ENCODE measurements at regions not wholly inside any gene's neighbourhood (a gene's known extent, or its start where the extent isn't known, plus 50 kb on each side); places are given as distances from the start of the nearest gene placed in this dataset.
A peak's percentile ranks its signal among the peaks of the same experiment; 100 is the strongest.
"Not testable (repeated sequence)": the region's sequence is repeated elsewhere in the genome, so short reads cannot be mapped to it uniquely, and the experiment has no call there.

DNA sequence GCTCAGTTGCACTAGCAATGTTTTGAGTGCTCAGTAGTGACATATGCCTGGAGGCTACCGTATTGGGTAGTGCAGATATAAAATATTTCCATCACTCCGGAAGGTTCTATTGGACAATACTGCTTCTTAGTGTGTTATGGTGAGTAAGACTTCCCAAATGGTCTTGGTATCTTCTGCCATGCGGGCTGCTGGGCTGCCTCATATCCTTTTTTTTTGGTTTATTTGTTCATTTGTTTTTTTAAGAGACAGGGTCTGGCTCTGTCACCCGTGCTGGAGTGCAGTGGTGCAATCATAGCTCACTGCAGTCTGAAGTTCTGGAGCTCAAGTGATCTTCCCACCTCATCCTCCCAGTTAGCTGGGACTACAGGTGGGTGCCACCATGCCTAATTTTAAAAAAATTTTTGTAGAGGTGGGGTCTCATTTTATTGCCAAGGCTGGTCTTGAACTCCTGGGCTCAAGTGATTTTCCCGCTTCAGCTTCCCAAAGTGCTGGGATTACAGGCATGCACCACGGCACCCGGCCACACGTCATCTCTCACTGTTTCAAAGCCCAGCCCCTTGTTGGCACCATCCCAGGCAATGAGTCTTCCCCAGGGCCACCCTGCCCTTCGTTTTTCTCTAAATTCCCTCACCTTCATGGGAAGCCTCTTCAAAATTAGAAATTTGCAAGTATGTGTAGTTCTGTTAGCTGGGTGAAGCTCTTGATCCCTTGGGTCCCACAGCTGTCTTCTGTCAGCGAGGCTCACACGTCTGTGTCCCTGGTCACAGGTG is 111.0 kb upstream of the KLF14 start:
- Histone ChIP-seq H3K4me3 (ENCODE audit: low read length) (no peak overlapping the region), H3K27ac (ENCODE audit: low read length) (no peak overlapping the region), H3K9me3 (replicated peaks; ENCODE audit: control insufficient read depth, low read depth, low read length) (no peaks in the 10 kb centered on the region), H3K27me3 (ENCODE audit: control insufficient read depth, insufficient read depth, low read length) (no peaks in the 10 kb centered on the region), H3K36me3 (ENCODE audit: control insufficient read depth, insufficient read depth, low read length) (no peaks in the 10 kb centered on the region), H3K4me1 (ENCODE audit: control insufficient read depth, insufficient read depth, low read length) (no peaks in the 10 kb centered on the region)
- 61% methylated on average over 6 of the region's 11 CpGs for WGBS (ENCODE audit: insufficient coverage)
- DNase-seq = no peak

- Histone ChIP-seq H3K9me3 (replicated peaks; ENCODE audit: control insufficient read depth, low read depth, low read length) (no peaks in the 10 kb centered on the region), H3K36me3 (ENCODE audit: control insufficient read depth, insufficient read depth, low read length) (no peaks in the 10 kb centered on the region), H3K27me3 (ENCODE audit: control insufficient read depth, insufficient read depth, low read length) (no peaks in the 10 kb centered on the region), H3K27ac (ENCODE audit: low read length) (no peak overlapping the region), H3K4me3 (ENCODE audit: low read length) (no peak overlapping the region), H3K4me1 (ENCODE audit: control insufficient read depth, insufficient read depth, low read length) (no peaks in the 10 kb centered on the region)
- peak; percentile 25 for DNase-seq
- 75% methylated on average over 2 of the region's 11 CpGs for WGBS (ENCODE audit: insufficient coverage)
These were observed 111.6 kb upstream of the KLF14 start for GRCh38 chr7:130845581-130846085.

DNA sequence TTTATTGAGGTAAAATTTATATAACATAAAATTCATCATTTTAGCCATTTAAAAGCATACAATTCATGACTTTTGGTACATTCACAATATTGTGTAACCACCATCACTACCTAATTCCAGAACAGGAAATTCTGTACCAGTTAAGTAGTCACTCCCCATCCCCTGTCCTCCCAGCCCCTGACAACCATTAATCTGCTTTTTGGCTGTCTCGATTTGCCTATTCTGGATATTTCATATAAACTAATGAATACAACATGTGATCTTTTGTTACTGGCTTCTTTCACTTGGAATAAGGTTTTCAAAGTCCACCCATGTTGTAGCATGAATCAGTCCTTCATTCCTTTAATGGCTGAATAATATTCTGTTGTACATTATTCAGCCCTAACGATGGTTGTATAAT is 115.6 kb upstream of the KLF14 start:
- no peak for DNase-seq
- H3K4me1 ChIP-seq (ENCODE audit: control insufficient read depth, insufficient read depth, low read length) = no peaks in the 10 kb centered on the region
- no peak overlapping the region for H3K27ac ChIP-seq (ENCODE audit: low read length)
- H3K36me3 ChIP-seq (ENCODE audit: control insufficient read depth, insufficient read depth, low read length) = no peaks in the 10 kb centered on the region
- H3K27me3 ChIP-seq (ENCODE audit: control insufficient read depth, insufficient read depth, low read length) = no peaks in the 10 kb centered on the region
- H3K9me3 ChIP-seq (replicated peaks; ENCODE audit: control insufficient read depth, low read depth, low read length) = no peaks in the 10 kb centered on the region
- WGBS (ENCODE audit: insufficient coverage) = no CpG with 5 or more reads among the region's 2 CpGs
- no peak overlapping the region for H3K4me3 ChIP-seq (ENCODE audit: low read length)

- Histone ChIP-seq H3K36me3 (ENCODE audit: control insufficient read depth, insufficient read depth, low read length) (peaks cover 3% of the 10 kb centered on the region), H3K4me3 (ENCODE audit: low read length) (no peak overlapping the region), H3K4me1 (ENCODE audit: control insufficient read depth, insufficient read depth, low read length) (no peaks in the 10 kb centered on the region), H3K27ac (ENCODE audit: low read length) (no peak overlapping the region), H3K9me3 (replicated peaks; ENCODE audit: control insufficient read depth, low read depth, low read length) (peaks cover 9% of the 10 kb centered on the region), H3K27me3 (ENCODE audit: control insufficient read depth, insufficient read depth, low read length) (no peaks in the 10 kb centered on the region)
- DNase-seq = no peak
- WGBS (ENCODE audit: insufficient coverage) = no CpG with 5 or more reads among the region's 1 CpG
These were observed 116.9 kb upstream of the KLF14 start for GRCh38 chr7:130850956-130851355.

- H3K36me3 ChIP-seq (ENCODE audit: control insufficient read depth, insufficient read depth, low read length) = peaks cover 3% of the 10 kb centered on the region
- no peak overlapping the region for H3K27ac ChIP-seq (ENCODE audit: low read length)
- H3K4me1 ChIP-seq (ENCODE audit: control insufficient read depth, insufficient read depth, low read length) = no peaks in the 10 kb centered on the region
- whole genome bisulfite sequencing (ENCODE audit: insufficient coverage) = 100% methylated on average over 3 of the region's 7 CpGs
- H3K9me3 ChIP-seq (replicated peaks; ENCODE audit: control insufficient read depth, low read depth, low read length) = peaks cover 22% of the 10 kb centered on the region
- no peaks in the 10 kb centered on the region for H3K27me3 ChIP-seq (ENCODE audit: control insufficient read depth, insufficient read depth, low read length)
- no peak overlapping the region for H3K4me3 ChIP-seq (ENCODE audit: low read length)
- no peak for DNase-seq
These were observed 118.9 kb upstream of the KLF14 start for GRCh38 chr7:130852867-130853266.

DNA sequence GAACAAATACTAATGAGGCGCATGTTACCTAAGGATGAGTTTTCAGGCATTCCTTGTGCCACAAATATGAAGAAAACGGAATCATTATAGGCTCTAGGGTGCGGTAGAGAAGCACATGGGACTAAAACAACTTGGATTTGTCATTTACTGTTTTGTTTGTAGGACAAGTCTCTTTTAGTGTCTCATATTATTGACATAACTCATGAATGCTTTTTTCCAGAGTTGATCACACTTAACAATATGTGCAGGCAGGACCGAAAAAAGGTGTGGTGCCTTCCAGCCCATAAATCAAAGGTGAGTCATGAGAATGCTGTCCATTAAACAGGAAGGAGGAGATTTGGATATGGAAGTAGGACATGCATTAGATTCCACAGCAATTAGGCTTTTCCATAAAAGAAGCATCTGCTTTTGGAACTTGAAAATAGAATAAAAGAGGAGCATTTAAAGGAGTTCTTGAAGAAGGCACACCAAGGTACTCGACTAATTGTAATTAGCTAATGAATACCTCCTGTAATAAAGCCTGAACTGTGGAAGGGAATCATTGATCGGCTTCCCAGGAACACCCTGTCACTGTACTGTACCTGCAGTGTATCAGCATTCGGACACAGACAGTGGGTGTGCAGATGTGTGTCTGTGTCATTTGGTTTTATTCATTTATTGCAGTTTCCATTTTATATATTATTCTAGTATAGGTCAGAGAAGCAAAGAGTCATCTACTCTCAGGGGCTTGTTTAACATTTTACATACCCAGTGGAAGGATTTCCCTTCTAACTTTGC is 119.7 kb upstream of the KLF14 start:
- Histone ChIP-seq H3K36me3 (ENCODE audit: control insufficient read depth, insufficient read depth, low read length) (peaks cover 3% of the 10 kb centered on the region), H3K9me3 (replicated peaks; ENCODE audit: control insufficient read depth, low read depth, low read length) (peaks cover 22% of the 10 kb centered on the region), H3K27me3 (ENCODE audit: control insufficient read depth, insufficient read depth, low read length) (no peaks in the 10 kb centered on the region), H3K4me1 (ENCODE audit: control insufficient read depth, insufficient read depth, low read length) (no peaks in the 10 kb centered on the region), H3K27ac (ENCODE audit: low read length) (no peak overlapping the region), H3K4me3 (ENCODE audit: low read length) (no peak overlapping the region)
- peak; percentile 9 for DNase-seq
- 100% methylated on average over 2 of the region's 7 CpGs for WGBS (ENCODE audit: insufficient coverage)

DNA sequence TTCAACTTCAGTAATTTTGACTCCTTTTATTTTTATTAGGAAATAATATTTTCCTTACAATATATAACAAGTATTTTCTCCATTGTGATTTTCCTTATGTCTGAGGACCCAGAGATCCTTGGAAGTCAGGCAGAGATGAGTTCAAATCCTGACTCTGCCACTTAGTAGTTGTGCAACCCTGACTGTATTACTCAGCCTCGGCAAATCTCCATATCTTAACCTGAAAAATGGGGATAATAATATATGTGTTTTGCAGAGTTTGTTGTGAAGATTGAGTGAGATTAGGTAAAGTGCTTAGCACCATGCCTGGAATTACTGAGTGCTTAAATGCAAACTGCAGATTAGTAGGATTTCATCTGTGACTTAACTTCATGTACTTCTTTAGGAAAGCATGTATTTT is 120.5 kb upstream of the KLF14 start:
- peaks cover 25% of the 10 kb centered on the region for H3K9me3 ChIP-seq (replicated peaks; ENCODE audit: control insufficient read depth, low read depth, low read length)
- H3K27me3 ChIP-seq (ENCODE audit: control insufficient read depth, insufficient read depth, low read length) = no peaks in the 10 kb centered on the region
- no peak overlapping the region for H3K4me3 ChIP-seq (ENCODE audit: low read length)
- no CpG with 5 or more reads among the region's 1 CpG for WGBS (ENCODE audit: insufficient coverage)
- H3K27ac ChIP-seq (ENCODE audit: low read length) = no peak overlapping the region
- H3K4me1 ChIP-seq (ENCODE audit: control insufficient read depth, insufficient read depth, low read length) = no peaks in the 10 kb centered on the region
- no peak for DNase-seq
- peaks cover 3% of the 10 kb centered on the region for H3K36me3 ChIP-seq (ENCODE audit: control insufficient read depth, insufficient read depth, low read length)

DNA sequence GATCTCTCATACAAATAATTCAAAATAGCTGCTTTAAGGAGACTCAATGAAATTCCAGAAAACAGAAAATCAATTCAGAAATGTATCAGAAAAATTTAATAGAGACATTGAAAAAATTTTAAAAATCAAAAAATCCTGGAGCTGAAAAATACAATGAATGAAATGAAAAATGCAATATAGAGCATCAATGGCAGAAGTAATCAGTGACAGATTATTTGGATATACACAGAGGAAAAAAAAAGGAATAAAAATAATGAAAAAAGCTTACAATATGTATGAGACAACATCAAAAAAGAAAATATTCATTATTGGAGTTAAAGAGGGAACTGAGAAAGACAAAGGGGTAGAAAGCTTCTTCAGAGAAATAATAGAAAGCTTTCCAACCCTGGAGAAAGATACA is 122.9 kb upstream of the KLF14 start:
- Histone ChIP-seq H3K27me3 (ENCODE audit: control insufficient read depth, insufficient read depth, low read length) (no peaks in the 10 kb centered on the region), H3K27ac (ENCODE audit: low read length) (no peak overlapping the region), H3K4me1 (ENCODE audit: control insufficient read depth, insufficient read depth, low read length) (no peaks in the 10 kb centered on the region), H3K36me3 (ENCODE audit: control insufficient read depth, insufficient read depth, low read length) (peaks cover 3% of the 10 kb centered on the region), H3K9me3 (replicated peaks; ENCODE audit: control insufficient read depth, low read depth, low read length) (peaks cover 27% of the 10 kb centered on the region), H3K4me3 (ENCODE audit: low read length) (no peak overlapping the region)
- DNase-seq = no peak

DNA sequence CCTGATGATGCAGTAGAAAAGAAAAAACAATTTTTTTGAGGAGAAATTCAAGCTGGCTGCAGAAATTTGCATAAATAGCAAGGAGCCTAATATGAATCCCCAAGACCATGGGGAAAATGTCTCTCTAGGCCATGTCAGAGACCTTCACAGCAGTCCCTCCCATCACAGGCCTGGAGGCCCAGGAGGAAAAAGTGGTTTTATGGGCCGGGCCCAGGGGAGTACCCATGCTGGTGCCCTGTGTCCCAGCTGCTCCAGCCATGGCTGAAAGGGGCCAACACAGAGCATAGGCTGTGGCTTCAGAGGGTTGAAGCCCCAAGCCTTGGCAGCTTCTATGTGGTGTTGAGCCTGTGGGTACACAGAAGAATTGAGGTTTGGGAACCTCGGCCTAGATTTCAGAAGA is 126.8 kb upstream of the KLF14 start:
- not testable (repeated sequence) for H3K27me3 ChIP-seq (ENCODE audit: control insufficient read depth, insufficient read depth, low read length); H3K36me3 ChIP-seq (ENCODE audit: control insufficient read depth, insufficient read depth, low read length); H3K4me1 ChIP-seq (ENCODE audit: control insufficient read depth, insufficient read depth, low read length); H3K27ac ChIP-seq (ENCODE audit: low read length); DNase-seq; H3K4me3 ChIP-seq (ENCODE audit: low read length)
- WGBS (ENCODE audit: insufficient coverage) = 92% methylated on average over 2 of the region's 2 CpGs
- peaks cover 20% of the 10 kb centered on the region for H3K9me3 ChIP-seq (replicated peaks; ENCODE audit: control insufficient read depth, low read depth, low read length)

- Histone ChIP-seq H3K4me3 (ENCODE audit: low read length) (no peak overlapping the region), H3K27me3 (ENCODE audit: control insufficient read depth, insufficient read depth, low read length) (no peaks in the 10 kb centered on the region), H3K27ac (ENCODE audit: low read length) (no peak overlapping the region), H3K9me3 (replicated peaks; ENCODE audit: control insufficient read depth, low read depth, low read length) (peaks cover 2% of the 10 kb centered on the region), H3K4me1 (ENCODE audit: control insufficient read depth, insufficient read depth, low read length) (no peaks in the 10 kb centered on the region), H3K36me3 (ENCODE audit: control insufficient read depth, insufficient read depth, low read length) (peaks cover 3% of the 10 kb centered on the region)
- no CpG with 5 or more reads among the region's 4 CpGs for WGBS (ENCODE audit: insufficient coverage)
- peak; percentile 41 for DNase-seq
These were observed 131.6 kb upstream of the KLF14 start for GRCh38 chr7:130865408-130866236.
